Neuron (in vitro differentiated cells): ENCODE measurements at regions not wholly inside any gene's neighbourhood (a gene's known extent, or its start where the extent isn't known, plus 50 kb on each side); places are given as distances from the start of the nearest gene placed in this dataset.
"Not testable (repeated sequence)": the region's sequence is repeated elsewhere in the genome, so short reads cannot be mapped to it uniquely, and the experiment has no call there.

Source experiments
- H2AFZ ChIP-seq: one replicate; pipeline ENCODE4 v1.6.1; 2013; ENCODE audit warnings: low read depth, mild to moderate bottlenecking, inconsistent platforms, low read length, moderate library complexity
- H3K27me3 ChIP-seq: one replicate; pipeline ENCODE4 v1.6.1; 2013; ENCODE audit warnings: low read length; ENCODE audit not compliant: insufficient read depth
- H3K36me3 ChIP-seq: one replicate; pipeline ENCODE4 v1.6.1; 2013; ENCODE audit warnings: low read length; ENCODE audit not compliant: insufficient read depth
- H3K4me1 ChIP-seq: one replicate; pipeline ENCODE4 v1.6.1; 2013; ENCODE audit warnings: low read length; ENCODE audit not compliant: insufficient read depth
- H3K4me3 ChIP-seq: 2 replicates; pipeline ENCODE4 v1.5.1; 2013; ENCODE audit warnings: mild to moderate bottlenecking, low read length, moderate library complexity
- H3K9me3 ChIP-seq: one replicate; pipeline ENCODE4 v1.6.1; 2013; ENCODE audit warnings: low read length

DNA sequence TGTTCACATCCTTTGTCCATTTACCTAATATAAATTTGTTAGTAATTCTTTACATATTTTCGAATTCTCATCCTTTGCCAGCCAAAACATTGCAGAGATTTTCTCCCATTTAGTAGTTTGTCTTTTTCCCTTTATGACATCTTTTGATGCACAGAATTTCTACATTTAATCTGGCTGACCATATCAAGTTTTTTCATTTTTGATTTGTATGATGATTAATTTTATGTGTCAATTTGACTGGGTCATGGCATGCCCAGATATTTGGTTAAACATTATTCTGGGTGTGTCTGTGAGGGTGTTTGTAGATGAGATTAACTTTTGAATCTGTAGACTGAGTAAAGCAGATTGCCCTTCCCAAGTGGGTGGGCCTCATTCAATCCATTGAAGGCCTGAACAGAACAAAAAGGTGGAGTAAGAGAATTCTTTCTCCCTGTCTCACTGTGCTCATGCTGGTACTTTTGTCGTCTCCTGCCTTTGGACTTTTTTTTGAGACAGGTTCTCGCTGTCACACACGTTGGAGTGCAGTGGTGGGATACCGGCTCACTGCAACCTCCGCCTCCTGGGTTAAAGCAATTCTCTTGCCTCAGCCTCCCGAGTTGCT lies 72.1 kb upstream of the EPB41L1 start:
- H3K36me3 ChIP-seq, result no peaks in the 10 kb centered on the region
- H3K27me3 ChIP-seq, result no peaks in the 10 kb centered on the region
- H3K9me3 ChIP-seq, result no peaks in the 10 kb centered on the region
- H2AFZ ChIP-seq, result no peak overlapping the region
- no peaks in the 10 kb centered on the region for H3K4me1 ChIP-seq
- no peak overlapping the region for H3K4me3 ChIP-seq

DNA sequence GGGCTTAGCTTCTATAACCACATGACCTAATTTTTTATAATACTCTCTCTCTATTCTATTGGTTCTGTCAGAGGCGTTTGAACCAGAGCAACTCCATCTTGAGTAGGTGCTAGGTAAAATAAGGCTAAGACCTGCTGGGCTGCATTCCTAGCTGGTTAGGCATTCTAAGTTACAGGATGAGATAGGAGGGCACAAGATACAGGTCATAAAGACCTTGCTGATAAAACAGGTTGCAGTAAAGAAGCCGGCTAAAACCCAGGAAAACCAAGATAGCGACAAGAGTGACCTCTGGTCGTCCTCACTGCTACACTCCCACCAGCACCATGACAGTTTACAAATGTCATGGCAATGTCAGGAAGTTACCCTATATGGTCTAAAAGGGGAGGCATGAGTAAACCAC lies 71.3 kb upstream of the EPB41L1 start:
- not testable (repeated sequence) for H3K36me3 ChIP-seq, H3K4me3 ChIP-seq, H3K4me1 ChIP-seq, H3K27me3 ChIP-seq, H2AFZ ChIP-seq, H3K9me3 ChIP-seq

DNA sequence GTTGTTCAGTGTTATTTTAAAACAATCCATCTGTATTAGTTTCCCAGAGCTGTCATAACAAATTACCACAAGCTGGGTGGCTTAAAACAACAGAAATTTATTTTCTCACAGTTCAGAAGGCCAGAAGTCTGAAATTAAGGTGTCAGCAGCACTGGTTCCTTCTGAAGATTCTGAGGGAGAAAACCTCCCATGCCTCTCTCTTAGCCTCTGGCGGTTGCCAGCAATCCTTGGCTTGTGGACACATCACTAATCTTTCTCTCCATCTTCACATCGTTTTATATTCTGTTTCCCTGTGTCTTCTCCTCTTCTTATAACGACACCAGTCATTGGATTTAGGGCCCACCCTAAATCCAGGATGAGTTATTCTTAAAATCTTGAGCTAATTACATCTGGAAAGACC lies 70.2 kb upstream of the EPB41L1 start:
- Histone ChIP-seq H3K4me1 (no peaks in the 10 kb centered on the region), H2AFZ (no peak overlapping the region), H3K9me3 (no peaks in the 10 kb centered on the region), H3K4me3 (no peak overlapping the region), H3K27me3 (no peaks in the 10 kb centered on the region), H3K36me3 (no peaks in the 10 kb centered on the region)

DNA sequence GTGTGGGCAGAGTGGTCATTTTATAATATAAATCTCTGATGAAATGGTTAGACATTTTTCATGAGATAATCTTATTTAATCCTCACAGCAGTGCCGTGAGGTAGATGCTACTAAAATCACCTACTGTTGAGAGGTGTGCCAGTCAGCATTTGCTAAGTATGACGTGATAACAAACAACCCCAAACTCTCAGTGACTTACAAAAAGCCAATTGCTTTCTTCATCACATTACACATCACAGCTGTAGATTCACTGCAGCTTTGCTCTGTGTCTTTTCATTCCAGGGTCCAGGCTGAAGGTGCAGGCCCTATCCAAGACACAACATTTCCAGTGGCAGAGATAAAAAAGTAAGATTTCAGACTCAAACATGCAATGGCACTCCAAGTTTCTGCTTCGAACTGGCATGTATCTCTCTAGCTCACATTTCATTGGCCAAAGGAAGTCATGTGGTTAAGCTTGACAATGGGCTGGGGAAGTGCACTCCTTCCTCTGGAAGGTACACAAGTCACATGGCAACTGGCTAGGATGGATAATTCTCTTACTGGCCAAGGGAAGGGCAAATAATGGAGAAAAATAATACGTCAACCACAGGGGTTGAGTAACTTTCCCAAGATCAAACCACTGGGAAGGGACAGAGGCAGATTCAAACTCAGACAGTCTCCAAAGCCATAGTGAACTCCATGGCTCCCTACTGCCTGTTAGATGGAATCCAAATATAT lies 69.5 kb upstream of the EPB41L1 start:
- H2AFZ ChIP-seq, result no peak overlapping the region
- H3K4me3 ChIP-seq, result no peak overlapping the region
- H3K9me3 ChIP-seq, result no peaks in the 10 kb centered on the region
- no peaks in the 10 kb centered on the region for H3K27me3 ChIP-seq
- no peaks in the 10 kb centered on the region for H3K4me1 ChIP-seq
- no peaks in the 10 kb centered on the region for H3K36me3 ChIP-seq

DNA sequence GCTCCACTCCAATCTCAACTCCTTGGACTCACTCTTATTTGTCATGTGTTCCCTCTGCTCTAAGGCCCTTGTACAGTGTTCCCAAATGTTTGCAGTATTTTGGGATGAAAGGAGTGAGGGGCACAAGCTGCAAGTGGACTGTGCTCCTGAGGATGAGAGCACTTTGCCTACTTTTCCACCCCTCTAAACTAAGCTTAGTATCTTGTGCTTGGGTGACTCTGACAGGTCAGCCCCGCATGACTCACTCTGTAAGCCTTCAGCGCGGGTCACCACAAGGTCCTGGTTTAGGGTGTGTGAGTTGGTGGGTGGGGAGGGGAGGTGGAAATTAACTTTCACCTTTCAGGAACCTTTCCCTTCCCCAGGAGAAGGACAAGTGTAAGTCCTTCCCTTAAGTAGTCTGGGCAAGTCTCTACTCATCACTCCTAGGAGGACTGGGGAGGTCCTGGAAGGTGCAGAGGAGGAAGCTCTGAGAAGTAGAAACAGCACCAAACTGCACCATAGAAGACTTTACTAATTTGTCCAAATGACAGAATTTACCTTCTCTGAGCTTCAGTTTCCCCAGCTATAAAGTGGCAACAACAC lies 68.8 kb upstream of the EPB41L1 start:
- no peak overlapping the region for H2AFZ ChIP-seq
- no peaks in the 10 kb centered on the region for H3K27me3 ChIP-seq
- H3K9me3 ChIP-seq, result no peaks in the 10 kb centered on the region
- H3K4me1 ChIP-seq, result peaks cover under 1% of the 10 kb centered on the region
- no peak overlapping the region for H3K4me3 ChIP-seq
- H3K36me3 ChIP-seq, result no peaks in the 10 kb centered on the region

DNA sequence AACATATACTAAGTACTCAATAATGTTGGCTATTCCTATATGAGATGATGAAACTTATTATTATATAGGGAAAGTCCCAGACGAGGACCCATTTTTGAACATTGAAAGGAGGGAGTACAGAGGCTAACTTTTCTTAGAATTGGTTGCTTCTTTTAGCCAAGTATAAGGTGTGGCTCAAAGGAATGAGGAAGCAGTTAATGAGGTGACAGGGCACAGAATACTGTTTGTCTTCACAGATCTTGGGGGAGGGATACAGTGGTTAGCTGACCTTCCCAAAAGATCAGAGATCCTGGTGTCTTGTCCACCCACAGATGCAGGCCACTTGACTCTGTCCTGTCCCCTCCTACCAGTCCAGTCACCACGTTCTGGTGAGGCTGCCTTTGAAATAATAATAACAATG lies 67.8 kb upstream of the EPB41L1 start:
- peaks cover 9% of the 10 kb centered on the region for H3K4me1 ChIP-seq
- H3K36me3 ChIP-seq, result no peaks in the 10 kb centered on the region
- H3K9me3 ChIP-seq, result no peaks in the 10 kb centered on the region
- H3K27me3 ChIP-seq, result no peaks in the 10 kb centered on the region
- no peak overlapping the region for H2AFZ ChIP-seq
- H3K4me3 ChIP-seq, result no peak overlapping the region

DNA sequence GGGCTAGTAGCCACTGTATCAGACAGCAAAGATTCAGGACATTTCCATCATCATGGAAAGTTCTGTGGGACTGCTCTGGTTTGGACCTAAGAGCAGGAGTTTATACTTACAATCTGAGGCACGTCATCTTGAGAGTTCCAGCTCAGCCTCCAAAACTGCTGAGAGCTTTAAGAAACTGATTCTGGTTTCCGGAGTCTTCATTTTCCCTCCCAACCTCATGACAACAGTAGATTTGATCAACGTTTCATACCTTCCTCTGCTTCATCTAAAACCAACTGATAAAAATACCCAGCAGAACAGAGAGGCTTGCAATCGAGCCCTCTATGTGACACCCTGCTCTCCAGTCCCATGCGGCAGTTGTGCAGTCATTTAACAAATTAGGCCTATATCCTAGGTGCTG lies 64.3 kb upstream of the EPB41L1 start:
- no peaks in the 10 kb centered on the region for H3K36me3 ChIP-seq
- no peaks in the 10 kb centered on the region for H3K9me3 ChIP-seq
- H3K4me1 ChIP-seq, result peaks cover 24% of the 10 kb centered on the region
- no peaks in the 10 kb centered on the region for H3K27me3 ChIP-seq
- H2AFZ ChIP-seq, result no peak overlapping the region
- H3K4me3 ChIP-seq, result no peak overlapping the region

DNA sequence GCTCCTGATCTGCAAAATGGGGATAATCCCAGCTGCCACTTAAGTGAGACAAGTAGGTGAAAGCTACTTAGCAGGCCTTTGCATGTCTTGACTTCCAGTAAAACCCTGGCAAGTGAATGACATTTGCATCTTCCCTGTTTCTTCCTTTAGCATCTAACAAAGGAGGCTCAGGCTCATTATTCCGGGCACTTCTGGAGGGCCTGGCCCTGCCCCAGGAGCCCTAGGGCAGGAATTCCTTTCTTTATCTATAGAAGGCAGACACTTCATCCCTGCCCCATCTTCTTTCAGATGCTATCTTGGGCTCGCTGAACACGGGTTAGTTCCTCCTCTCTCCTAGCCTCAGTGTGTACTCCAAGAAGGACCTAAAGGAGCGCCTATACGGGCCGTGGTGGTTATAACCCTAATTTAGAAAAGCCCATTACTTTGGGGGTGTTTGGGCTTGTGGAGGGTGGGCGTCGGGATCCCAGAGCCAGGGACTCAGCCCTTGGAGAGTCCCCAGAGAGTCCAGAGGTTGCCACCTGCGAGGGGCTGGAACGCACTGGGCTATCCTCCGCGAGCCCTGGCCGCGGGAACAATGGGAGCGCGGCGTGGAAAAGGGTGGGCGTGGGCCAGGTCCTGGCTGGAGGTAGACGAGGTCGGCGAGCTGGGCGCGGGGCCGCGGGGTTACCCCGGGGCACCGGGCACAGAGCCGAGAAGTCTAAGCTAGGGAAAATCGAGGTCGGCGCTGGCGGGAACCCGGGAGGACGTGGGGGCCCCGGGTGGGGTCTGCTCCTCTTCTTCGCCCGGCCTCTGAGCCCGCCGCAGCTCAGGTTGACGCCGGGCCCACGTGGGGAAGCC lies 62.8 kb upstream of the EPB41L1 start:
- H2AFZ ChIP-seq, result peak overlapping the region; percentile 8
- H3K4me1 ChIP-seq, result peaks cover 24% of the 10 kb centered on the region
- H3K36me3 ChIP-seq, result no peaks in the 10 kb centered on the region
- no peaks in the 10 kb centered on the region for H3K27me3 ChIP-seq
- H3K9me3 ChIP-seq, result no peaks in the 10 kb centered on the region
- H3K4me3 ChIP-seq, result peak overlapping the region; percentile 59

DNA sequence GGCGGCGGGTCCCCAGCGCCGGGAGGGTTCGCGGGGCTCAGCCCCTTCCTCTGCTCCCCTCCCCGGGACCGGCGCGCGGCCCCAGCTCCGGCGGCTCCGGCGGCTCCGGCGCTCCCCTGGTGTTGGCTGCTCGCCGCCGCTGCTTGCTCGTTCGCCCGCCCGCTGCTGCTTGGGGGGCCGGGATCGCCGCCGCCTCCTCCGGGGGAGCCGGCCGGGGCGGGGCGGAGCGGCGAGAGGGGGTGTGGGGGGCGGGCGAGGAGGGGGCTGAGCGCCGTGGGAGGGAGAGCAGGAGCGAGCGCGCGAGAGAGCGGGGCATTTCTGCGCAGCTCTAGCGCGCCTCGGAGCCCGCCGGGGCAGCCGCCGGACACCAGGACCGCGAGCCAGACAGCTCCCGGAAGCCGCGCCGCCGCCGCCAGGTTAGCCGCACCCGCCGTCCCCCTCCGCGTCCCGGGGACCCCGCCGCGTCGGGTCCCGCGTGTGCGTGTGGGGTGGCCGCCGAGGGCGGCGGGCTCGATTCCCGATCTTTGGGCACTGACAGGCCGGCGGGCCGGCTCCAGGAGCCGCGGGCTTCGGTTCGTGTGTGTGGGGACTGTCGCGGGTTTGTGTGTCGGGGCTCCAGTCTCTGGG lies 62.0 kb upstream of the EPB41L1 start:
- Histone ChIP-seq H2AFZ (peak overlapping the region; percentile 8), H3K36me3 (no peaks in the 10 kb centered on the region), H3K27me3 (no peaks in the 10 kb centered on the region), H3K4me1 (peaks cover 26% of the 10 kb centered on the region), H3K9me3 (no peaks in the 10 kb centered on the region), H3K4me3 (peak overlapping the region; percentile 59)

DNA sequence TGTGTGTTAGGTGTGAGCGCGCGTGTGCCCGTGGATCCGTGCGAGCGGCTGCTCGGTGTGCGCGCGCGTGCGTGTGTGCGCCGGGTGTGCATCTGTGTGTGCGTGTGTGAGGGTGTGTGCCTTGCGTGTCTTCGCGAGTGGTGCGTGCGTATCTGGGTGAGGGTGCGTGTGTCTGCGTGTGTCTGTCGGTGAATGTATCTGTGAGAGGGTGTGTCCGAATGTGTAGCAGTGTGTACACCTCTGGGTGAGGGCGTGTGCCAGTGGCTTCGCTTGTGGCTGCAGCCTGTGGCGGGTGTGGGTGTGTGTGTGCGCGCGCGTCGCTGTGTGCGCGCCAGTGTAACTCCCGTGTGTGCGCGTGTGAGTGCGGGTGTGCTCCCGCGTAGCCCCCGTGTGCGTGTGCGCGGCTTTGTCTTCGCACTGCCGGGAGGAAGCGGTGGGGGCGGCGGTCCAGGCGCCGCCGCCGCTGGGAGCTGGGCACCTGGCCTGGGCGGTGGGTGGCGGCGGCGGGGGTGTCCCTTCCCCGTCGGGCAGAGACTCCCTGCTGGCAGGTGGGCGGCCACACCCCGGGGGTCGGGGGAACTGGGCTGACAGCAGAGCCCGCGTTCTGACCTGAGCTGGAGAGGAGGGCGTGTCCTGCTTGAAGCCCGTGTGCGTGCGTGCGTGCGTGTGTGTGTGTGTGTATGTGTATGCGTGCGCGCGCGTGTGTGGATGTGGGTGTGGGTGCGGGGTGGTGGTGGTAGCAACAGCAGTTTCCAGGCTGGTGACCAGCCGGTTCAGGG lies 61.3 kb upstream of the EPB41L1 start:
- Histone ChIP-seq H3K4me1 (peaks cover 29% of the 10 kb centered on the region), H2AFZ (peak overlapping the region; percentile 11), H3K9me3 (no peaks in the 10 kb centered on the region), H3K27me3 (no peaks in the 10 kb centered on the region), H3K4me3 (peak overlapping the region; percentile 59), H3K36me3 (no peaks in the 10 kb centered on the region)

DNA sequence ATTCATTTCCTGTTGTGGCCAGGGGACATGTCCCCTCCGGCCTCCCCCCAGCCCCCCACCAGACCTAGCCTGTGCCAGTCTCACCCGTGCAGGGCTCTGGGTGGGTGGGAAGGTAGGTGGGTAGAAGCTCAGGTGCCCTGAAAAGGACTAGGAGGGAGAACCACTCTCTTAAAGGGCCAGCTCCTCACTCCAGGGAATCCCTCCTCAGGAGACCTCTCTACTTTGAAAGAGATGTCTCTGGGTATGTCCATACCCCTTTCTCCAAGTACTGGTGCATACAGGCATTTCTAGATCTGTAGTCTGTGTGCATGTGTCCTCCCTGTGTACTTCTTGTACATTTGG lies 60.8 kb upstream of the EPB41L1 start:
- H3K4me1 ChIP-seq, result peaks cover 29% of the 10 kb centered on the region
- H3K36me3 ChIP-seq, result no peaks in the 10 kb centered on the region
- H3K9me3 ChIP-seq, result no peaks in the 10 kb centered on the region
- peak overlapping the region; percentile 59 for H3K4me3 ChIP-seq
- H3K27me3 ChIP-seq, result no peaks in the 10 kb centered on the region
- no peak overlapping the region for H2AFZ ChIP-seq

DNA sequence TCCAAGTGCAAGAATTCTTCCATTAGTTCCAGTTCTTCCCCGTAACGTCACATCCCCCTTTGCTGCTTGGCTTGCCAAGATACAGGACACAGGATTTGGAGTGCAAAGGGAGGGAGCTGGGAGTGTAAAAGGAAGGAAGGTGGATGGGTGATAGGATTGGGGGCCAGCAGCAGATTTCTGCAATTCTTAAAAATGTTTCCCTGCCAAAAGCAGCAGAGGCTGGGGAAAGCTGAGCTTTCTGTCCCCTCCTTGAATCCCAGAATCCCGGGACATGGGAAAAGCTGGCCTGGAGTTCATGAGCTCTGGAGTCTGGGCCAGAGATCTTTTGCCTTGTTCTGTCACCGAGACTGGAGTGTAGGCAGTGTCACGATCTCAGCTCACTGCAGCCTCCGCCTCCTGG lies 60.0 kb upstream of the EPB41L1 start:
- no peak overlapping the region for H2AFZ ChIP-seq
- no peaks in the 10 kb centered on the region for H3K36me3 ChIP-seq
- H3K4me3 ChIP-seq, result peak overlapping the region; percentile 59
- H3K4me1 ChIP-seq, result peaks cover 29% of the 10 kb centered on the region
- H3K9me3 ChIP-seq, result no peaks in the 10 kb centered on the region
- no peaks in the 10 kb centered on the region for H3K27me3 ChIP-seq
